HFFc6 (cell line): ENCODE measurements at regions not wholly inside any gene's neighbourhood (a gene's known extent, or its start where the extent isn't known, plus 50 kb on each side); places are given as distances from the start of the nearest gene placed in this dataset.
"Not testable (repeated sequence)": the region's sequence is repeated elsewhere in the genome, so short reads cannot be mapped to it uniquely, and the experiment has no call there.

ENCODE experiments used
- DNase-seq: peaks from one replicate; pipeline ENCODE4 v3.0.0-alpha.2; 2018
- H3K27ac Mint-ChIP-seq: 2 replicates; pipeline ENCODE4 v1.8.0; 2020; ENCODE audit warnings: mild to moderate bottlenecking, mixed read lengths
- H3K27me3 Mint-ChIP-seq: 2 replicates; pipeline ENCODE4 v1.8.0; 2021; ENCODE audit warnings: mild to moderate bottlenecking, moderate library complexity, mixed read lengths; ENCODE audit not compliant: insufficient read depth
- H3K36me3 Mint-ChIP-seq: 2 replicates; pipeline ENCODE4 v1.8.0; 2021; ENCODE audit warnings: low read depth, mixed read lengths
- H3K4me1 Mint-ChIP-seq: 2 replicates; pipeline ENCODE4 v1.8.0; 2020; ENCODE audit warnings: low read depth, mixed read lengths
- H3K4me3 Mint-ChIP-seq: 2 replicates; pipeline ENCODE4 v1.8.0; 2020; ENCODE audit warnings: mild to moderate bottlenecking, moderate library complexity, mixed read lengths
- H3K9me3 Mint-ChIP-seq: 2 replicates; pipeline ENCODE4 v1.8.0; 2020; ENCODE audit warnings: mild to moderate bottlenecking, mixed read lengths
- TF ChIP-seq, protein P1 (sequence below): fragments of 200-600 bp; sonication (generic); IDR thresholded peaks from 2 replicates; pipeline ENCODE4 v1.5.0; 2021; ENCODE audit warnings: antibody characterized with exemption, mild to moderate bottlenecking

DNA sequence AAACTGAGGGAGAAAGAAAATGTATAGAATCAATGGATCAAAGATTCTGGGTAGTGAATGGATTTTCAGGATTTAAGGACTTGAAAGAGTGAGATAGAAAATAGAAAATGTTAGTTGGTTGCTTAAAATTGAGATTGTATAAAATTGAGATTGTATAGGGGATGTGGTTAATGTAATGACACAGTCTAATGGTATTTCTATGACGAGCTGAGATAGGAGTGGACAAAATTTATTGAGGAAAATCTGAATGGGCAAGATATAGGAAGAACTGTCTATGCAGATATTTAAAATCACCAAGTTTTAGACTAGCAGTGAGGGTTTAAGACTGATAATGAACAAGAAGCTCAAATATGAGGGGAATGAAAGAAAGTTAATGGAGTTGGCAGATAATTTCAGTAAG, 406.6 kb downstream of the NYAP2 start:
- H3K4me3 Mint-ChIP-seq, result no peak overlapping the region

GRCh38 chr2:225802076-225802475, 402.6 kb downstream of the NYAP2 start:
- not testable (repeated sequence) for H3K4me1 Mint-ChIP-seq, H3K9me3 Mint-ChIP-seq, H3K36me3 Mint-ChIP-seq, H3K27ac Mint-ChIP-seq, DNase-seq, H3K4me3 Mint-ChIP-seq, H3K27me3 Mint-ChIP-seq

More for the DNA sequence above, 406.6 kb downstream of the NYAP2 start:
- no peaks in the 10 kb centered on the region for H3K4me1 Mint-ChIP-seq
- no peaks in the 10 kb centered on the region for H3K36me3 Mint-ChIP-seq
- no peaks in the 10 kb centered on the region for H3K9me3 Mint-ChIP-seq
- H3K27me3 Mint-ChIP-seq, result no peaks in the 10 kb centered on the region
- H3K27ac Mint-ChIP-seq, result no peak overlapping the region
- TF ChIP-seq, protein P1, sequence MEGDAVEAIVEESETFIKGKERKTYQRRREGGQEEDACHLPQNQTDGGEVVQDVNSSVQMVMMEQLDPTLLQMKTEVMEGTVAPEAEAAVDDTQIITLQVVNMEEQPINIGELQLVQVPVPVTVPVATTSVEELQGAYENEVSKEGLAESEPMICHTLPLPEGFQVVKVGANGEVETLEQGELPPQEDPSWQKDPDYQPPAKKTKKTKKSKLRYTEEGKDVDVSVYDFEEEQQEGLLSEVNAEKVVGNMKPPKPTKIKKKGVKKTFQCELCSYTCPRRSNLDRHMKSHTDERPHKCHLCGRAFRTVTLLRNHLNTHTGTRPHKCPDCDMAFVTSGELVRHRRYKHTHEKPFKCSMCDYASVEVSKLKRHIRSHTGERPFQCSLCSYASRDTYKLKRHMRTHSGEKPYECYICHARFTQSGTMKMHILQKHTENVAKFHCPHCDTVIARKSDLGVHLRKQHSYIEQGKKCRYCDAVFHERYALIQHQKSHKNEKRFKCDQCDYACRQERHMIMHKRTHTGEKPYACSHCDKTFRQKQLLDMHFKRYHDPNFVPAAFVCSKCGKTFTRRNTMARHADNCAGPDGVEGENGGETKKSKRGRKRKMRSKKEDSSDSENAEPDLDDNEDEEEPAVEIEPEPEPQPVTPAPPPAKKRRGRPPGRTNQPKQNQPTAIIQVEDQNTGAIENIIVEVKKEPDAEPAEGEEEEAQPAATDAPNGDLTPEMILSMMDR, result no peak
- no peak for DNase-seq

DNA sequence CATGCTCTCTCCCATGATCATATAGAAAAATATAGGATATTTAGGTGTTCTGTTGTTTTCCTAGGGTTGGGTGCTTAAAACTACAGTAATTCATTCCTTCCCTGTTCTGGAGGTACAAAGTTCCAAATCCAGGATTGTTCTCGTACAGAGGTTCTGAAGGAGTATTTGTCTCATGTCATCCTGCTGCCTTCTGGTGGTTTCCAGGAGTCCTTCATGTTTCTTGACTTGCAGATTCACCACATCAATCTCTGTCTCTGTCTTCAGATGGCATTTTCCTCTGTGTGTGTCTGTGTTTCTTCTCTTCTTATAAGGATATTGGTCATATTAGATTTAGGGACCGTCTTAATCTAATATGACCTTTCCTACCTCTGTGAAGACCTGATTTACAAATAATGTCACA, 397.9 kb downstream of the NYAP2 start:
- H3K36me3 Mint-ChIP-seq, result no peaks in the 10 kb centered on the region
- no peaks in the 10 kb centered on the region for H3K4me1 Mint-ChIP-seq
- no peak overlapping the region for H3K4me3 Mint-ChIP-seq
- no peaks in the 10 kb centered on the region for H3K9me3 Mint-ChIP-seq
- H3K27me3 Mint-ChIP-seq, result no peaks in the 10 kb centered on the region
- DNase-seq, result no peak
- no peak overlapping the region for H3K27ac Mint-ChIP-seq
- TF ChIP-seq, protein P1, result no peak

- Mint-ChIP-seq H3K27me3 (no peaks in the 10 kb centered on the region), H3K36me3 (no peaks in the 10 kb centered on the region), H3K27ac (no peak overlapping the region), H3K9me3 (no peaks in the 10 kb centered on the region), H3K4me3 (no peak overlapping the region), H3K4me1 (no peaks in the 10 kb centered on the region)
- TF ChIP-seq, protein P1, result no peak
- no peak for DNase-seq
Observed at GRCh38 chr2:225794652-225795400, 395.3 kb downstream of the NYAP2 start.

GRCh38 chr2:225793736-225794550, 394.4 kb downstream of the NYAP2 start:
- TF ChIP-seq, protein P1, result no peak
- Mint-ChIP-seq H3K4me3 (no peak overlapping the region), H3K27ac (no peak overlapping the region), H3K9me3 (no peaks in the 10 kb centered on the region), H3K36me3 (no peaks in the 10 kb centered on the region), H3K4me1 (no peaks in the 10 kb centered on the region), H3K27me3 (no peaks in the 10 kb centered on the region)
- DNase-seq, result no peak

DNA sequence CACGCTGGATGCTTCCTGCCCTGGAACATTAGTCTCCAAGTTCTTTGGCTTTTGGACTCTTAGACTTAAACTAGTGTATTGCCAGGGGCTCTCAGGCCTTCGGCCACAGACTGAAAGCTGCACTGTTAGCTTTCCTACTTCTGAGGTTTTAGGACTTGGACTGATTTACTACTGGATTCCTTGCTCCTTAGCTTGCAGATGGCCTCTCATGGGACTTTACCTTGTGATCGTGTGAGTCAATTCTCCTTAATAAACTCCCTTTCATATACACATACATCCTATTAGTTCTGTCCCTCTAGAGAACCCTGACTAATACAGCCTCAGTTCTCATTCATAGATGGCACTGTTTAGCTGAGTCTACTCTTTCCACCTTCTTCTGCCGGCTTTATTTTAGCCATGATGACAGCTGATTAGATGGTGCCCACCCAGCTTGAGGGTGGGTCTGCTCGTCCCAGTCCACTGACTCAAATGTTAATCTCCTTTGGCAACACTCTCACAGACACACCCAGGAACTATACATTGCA, 389.1 kb downstream of the NYAP2 start:
- TF ChIP-seq, protein P1, result no peak
- no peak overlapping the region for H3K4me3 Mint-ChIP-seq

More for the DNA sequence above, 389.1 kb downstream of the NYAP2 start:
- no peaks in the 10 kb centered on the region for H3K27me3 Mint-ChIP-seq
- no peak for DNase-seq
- no peaks in the 10 kb centered on the region for H3K36me3 Mint-ChIP-seq
- H3K27ac Mint-ChIP-seq, result no peak overlapping the region
- H3K4me1 Mint-ChIP-seq, result no peaks in the 10 kb centered on the region
- no peaks in the 10 kb centered on the region for H3K9me3 Mint-ChIP-seq
